Effector memory CD8-positive, alpha-beta T cell (primary cell): ENCODE measurements at regions not wholly inside any gene's neighbourhood (a gene's known extent, or its start where the extent isn't known, plus 50 kb on each side); places are given as distances from the start of the nearest gene placed in this dataset.

Experiments used
- ATAC-seq: fragments of 150-1000 bp; cut with Tn5 transposase; replicated peaks from 2 replicates; pipeline ENCODE4 v1.10.0; 2021; ENCODE audit warnings: mild to moderate bottlenecking, moderate library complexity
- DNase-seq, 3 experiments: peaks; one replicate each; pipeline ENCODE4 v3.0.0; 2021
- H3K27ac Mint-ChIP-seq, 2 donors: one replicate each; pipeline ENCODE4 v1.8.0; 2022; ENCODE audit warnings: mild to moderate bottlenecking in 2 of 2, mixed read lengths in 2 of 2, moderate library complexity in 2 of 2
- H3K27me3 Mint-ChIP-seq, 2 donors: one replicate each; pipeline ENCODE4 v1.8.0; 2022; ENCODE audit warnings: mixed read lengths in 2 of 2
- H3K36me3 Mint-ChIP-seq: one replicate; pipeline ENCODE4 v1.8.0; 2022; ENCODE audit warnings: mild to moderate bottlenecking, moderate library complexity, mixed read lengths; ENCODE audit not compliant: insufficient read depth
- H3K4me1 Mint-ChIP-seq, 2 donors: one replicate each; pipeline ENCODE4 v1.8.0; 2022; ENCODE audit warnings: low read depth in 2 of 2, mixed read lengths in 2 of 2
- H3K4me3 Mint-ChIP-seq, 2 donors: one replicate each; pipeline ENCODE4 v1.8.0; 2022; ENCODE audit warnings: mild to moderate bottlenecking in 2 of 2, mixed read lengths in 2 of 2, moderate library complexity in 2 of 2
- H3K9me3 Mint-ChIP-seq, 2 donors: one replicate each; pipeline ENCODE4 v1.8.0; 2022; ENCODE audit warnings: mixed read lengths in 2 of 2

- H3K27me3 Mint-ChIP-seq = no peaks in the 10 kb centered on the region
- H3K4me1 Mint-ChIP-seq = peaks cover 14 to 22% of the 10 kb centered on the region in 2 donors
- H3K4me3 Mint-ChIP-seq = peak overlapping the region; percentile 47 to 70
- ATAC-seq (no peak), DNase-seq (no peak)
- H3K27ac Mint-ChIP-seq = peak overlapping the region; percentile 41 to 85
- no peaks in the 10 kb centered on the region for H3K36me3 Mint-ChIP-seq
- H3K9me3 Mint-ChIP-seq = no peaks in the 10 kb centered on the region
Measured at GRCh38 chr2:101622210-101623030, 75.1 kb upstream of the MAP4K4 start.

GRCh38 chr2:101619191-101619591 is 78.3 kb upstream of the MAP4K4 start:
- H3K27me3 Mint-ChIP-seq = no peaks in the 10 kb centered on the region
- no peaks in the 10 kb centered on the region for H3K9me3 Mint-ChIP-seq
- H3K4me3 Mint-ChIP-seq = no peak overlapping the region
- DNase-seq = no peak
- ATAC-seq = no peak
- no peak overlapping the region for H3K27ac Mint-ChIP-seq
- peaks cover 14 to 22% of the 10 kb centered on the region in 2 donors for H3K4me1 Mint-ChIP-seq
- H3K36me3 Mint-ChIP-seq = no peaks in the 10 kb centered on the region

- no peak for ATAC-seq
- H3K4me1 Mint-ChIP-seq = peaks cover 4 to 15% of the 10 kb centered on the region in 2 donors
- no peaks in the 10 kb centered on the region for H3K36me3 Mint-ChIP-seq
- no peaks in the 10 kb centered on the region for H3K9me3 Mint-ChIP-seq
- no peak for DNase-seq
- no peak overlapping the region for H3K27ac Mint-ChIP-seq
- no peak overlapping the region for H3K4me3 Mint-ChIP-seq
- H3K27me3 Mint-ChIP-seq = no peaks in the 10 kb centered on the region
Measured at GRCh38 chr2:101617796-101618195, 79.7 kb upstream of the MAP4K4 start.

DNA sequence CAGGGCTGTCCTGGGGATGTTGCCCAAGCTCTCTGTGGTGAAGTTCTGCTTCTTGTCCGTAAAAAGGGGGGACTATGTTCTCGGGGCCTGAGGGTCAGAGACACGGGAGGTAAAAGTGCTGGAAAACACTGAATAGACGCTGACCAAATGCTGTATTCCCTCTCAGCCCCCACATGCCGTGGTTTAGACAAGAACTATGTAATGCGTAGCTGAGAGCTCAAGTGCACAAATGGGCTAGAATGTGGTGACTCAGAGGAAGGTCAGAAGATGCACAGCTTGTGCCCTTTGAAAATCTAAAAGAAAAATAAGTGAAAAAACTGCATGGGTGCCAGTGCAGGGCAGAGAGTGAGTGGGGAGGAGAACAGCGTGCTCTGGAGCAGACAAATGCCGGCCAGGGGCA is 80.3 kb upstream of the MAP4K4 start:
- Mint-ChIP-seq H3K9me3 (no peaks in the 10 kb centered on the region), H3K27me3 (no peaks in the 10 kb centered on the region), H3K4me3 (no peak overlapping the region), H3K4me1 (peaks cover 0 to 9% of the 10 kb centered on the region in 2 donors), H3K36me3 (no peaks in the 10 kb centered on the region), H3K27ac (no peak overlapping the region)
- ATAC-seq (no peak), DNase-seq (no peak)

GRCh38 chr2:101614127-101614759 is 83.3 kb upstream of the MAP4K4 start:
- ATAC-seq = no peak
- Mint-ChIP-seq H3K4me1 (no peaks in the 10 kb centered on the region), H3K27me3 (peaks cover 0 to 4% of the 10 kb centered on the region in 2 donors), H3K36me3 (no peaks in the 10 kb centered on the region), H3K4me3 (no peak overlapping the region), H3K27ac (no peak overlapping the region), H3K9me3 (no peaks in the 10 kb centered on the region)
- DNase-seq = no peak

DNA sequence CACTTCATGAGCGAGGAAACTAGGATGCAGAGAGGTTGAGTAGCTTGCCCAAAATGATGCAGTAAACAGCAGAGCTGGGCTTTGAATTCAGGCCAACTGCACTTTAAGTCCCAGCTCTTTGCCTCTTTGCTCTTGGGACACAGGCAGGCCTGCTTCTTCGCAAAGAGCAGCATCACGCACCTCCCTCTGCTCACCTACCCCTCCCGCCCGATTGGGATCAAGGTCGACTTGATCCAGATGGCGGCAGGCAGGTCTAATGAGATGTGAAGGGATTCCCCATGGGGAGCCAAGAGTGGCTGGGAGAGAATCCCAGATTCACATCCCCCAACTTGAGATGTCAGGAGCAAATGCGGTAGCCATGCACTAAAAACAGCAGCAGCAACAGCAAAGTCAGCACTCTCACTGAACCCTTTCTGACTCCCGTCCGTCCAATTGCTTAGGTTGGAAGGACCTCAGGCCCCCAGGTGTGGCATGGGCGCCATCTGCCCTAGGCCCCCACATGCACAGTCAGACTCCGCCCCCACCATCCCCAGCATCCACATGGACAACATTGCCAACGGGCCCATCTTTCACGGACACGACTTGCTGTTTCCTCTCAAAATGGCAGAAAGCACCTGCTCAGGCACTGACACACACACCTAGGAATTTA is 84.3 kb upstream of the MAP4K4 start:
- H3K4me3 Mint-ChIP-seq = no peak overlapping the region
- H3K27ac Mint-ChIP-seq = no peak overlapping the region
- DNase-seq = no peak
- no peaks in the 10 kb centered on the region for H3K4me1 Mint-ChIP-seq
- H3K27me3 Mint-ChIP-seq = peaks cover 0 to 4% of the 10 kb centered on the region in 2 donors
- no peaks in the 10 kb centered on the region for H3K36me3 Mint-ChIP-seq
- ATAC-seq = no peak
- H3K9me3 Mint-ChIP-seq = no peaks in the 10 kb centered on the region

DNA sequence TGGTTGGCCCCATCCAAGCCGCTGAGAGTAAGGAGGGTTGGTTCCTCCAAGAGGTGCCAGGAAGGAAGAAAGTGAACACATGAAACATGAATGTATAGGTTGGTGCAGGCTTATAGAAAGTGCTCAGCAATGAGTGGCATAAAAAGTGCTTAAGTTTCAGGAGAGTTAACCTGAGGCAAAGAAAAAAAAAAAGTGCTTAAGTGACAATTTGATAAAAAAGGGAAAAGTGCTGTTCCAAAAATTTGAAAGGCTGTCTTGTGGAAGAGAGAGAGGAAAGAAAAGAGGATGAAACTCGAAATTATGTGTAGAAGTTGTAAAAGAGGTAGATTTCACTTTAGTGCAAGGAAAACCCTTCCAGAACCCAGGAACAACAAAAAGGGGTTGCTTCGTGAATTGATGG is 85.5 kb upstream of the MAP4K4 start:
- no peaks in the 10 kb centered on the region for H3K36me3 Mint-ChIP-seq
- H3K9me3 Mint-ChIP-seq = no peaks in the 10 kb centered on the region
- peaks cover 0 to 4% of the 10 kb centered on the region in 2 donors for H3K27me3 Mint-ChIP-seq
- H3K27ac Mint-ChIP-seq = no peak overlapping the region
- DNase-seq (no peak), ATAC-seq (no peak)
- peaks cover 0 to 3% of the 10 kb centered on the region in 2 donors for H3K4me1 Mint-ChIP-seq
- no peak overlapping the region for H3K4me3 Mint-ChIP-seq

DNA sequence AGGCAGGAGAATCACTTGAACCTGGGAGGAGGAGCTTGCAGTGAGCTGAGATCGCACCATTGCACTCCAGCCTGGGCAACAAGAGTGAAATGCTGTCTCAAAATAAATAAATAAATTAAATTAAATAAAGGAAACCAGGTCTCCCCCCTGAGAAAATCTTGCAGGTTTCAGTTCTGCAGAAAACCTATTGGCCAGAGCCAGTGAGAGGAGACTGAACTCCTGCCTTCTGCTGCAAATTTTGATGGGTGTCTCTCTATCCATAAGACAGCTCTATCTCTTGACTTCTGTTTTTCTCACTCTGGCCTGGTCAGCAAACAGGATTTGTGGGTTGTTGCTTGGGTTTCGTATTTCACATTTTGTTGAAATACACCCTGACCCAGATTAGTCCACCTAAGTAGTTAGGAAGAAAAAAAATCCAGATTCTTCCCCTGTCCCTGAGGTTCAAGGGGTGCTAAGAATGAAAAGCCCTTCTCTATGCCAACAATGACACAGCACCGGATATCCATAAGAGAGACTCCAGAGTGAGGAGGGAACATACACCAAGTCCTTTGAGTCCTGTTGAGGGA is 86.7 kb upstream of the MAP4K4 start:
- no peak overlapping the region for H3K4me3 Mint-ChIP-seq

GRCh38 chr2:101609433-101609832 is 88.1 kb upstream of the MAP4K4 start:
- ATAC-seq = no peak
- H3K27me3 Mint-ChIP-seq = peaks cover 0 to 4% of the 10 kb centered on the region in 2 donors

More for the DNA sequence above, 86.7 kb upstream of the MAP4K4 start:
- peaks cover 0 to 3% of the 10 kb centered on the region in 2 donors for H3K4me1 Mint-ChIP-seq
- peaks cover 0 to 4% of the 10 kb centered on the region in 2 donors for H3K27me3 Mint-ChIP-seq
- ATAC-seq = no peak
- peaks cover 0 to 1% of the 10 kb centered on the region in 2 donors for H3K9me3 Mint-ChIP-seq
- DNase-seq = no peak
- no peak overlapping the region for H3K27ac Mint-ChIP-seq
- H3K36me3 Mint-ChIP-seq = no peaks in the 10 kb centered on the region

DNA sequence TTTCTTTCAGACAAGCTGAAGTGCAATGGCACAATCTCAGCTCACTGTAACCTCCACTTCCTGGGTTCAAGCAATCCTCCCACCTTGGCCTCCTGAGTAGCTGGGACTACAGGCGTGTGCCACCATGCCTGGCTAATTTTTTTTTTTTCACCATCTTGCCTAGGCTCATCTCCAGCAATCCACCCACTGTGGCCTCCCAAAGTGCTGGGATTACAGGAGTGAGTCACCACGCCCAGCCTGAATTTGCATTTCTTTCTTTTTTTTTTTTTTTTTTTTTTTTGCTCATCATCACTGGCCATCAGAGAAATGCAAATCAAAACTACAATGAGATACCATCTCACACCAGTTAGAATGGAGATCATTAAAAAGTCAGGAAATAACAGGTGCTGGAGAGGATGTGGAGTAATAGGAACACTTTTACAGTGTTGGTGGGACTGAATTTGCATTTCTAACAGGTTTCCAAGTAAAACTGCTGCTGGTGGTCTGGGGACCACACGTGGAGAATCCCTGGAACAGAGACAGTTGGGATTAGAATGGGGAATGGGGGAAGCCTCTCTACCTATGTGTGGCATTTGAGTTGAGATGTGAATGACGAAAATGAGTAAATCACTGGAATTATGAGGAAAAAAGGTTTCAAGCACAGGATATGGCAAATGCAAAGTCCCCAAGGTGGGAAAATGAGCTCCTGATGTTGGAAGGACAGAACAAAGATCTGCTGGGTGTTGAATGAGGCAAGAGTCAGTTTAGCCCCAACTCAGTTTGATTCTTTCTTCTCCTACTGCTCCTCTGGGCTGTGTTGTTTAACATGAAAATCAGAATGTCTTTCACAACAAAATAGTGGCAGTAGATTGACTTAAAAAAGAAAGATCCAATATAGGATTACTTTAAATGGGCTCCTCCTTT is 88.8 kb upstream of the MAP4K4 start:
- DNase-seq = no peak
- no peak for ATAC-seq
- no peak overlapping the region for H3K27ac Mint-ChIP-seq
- no peak overlapping the region for H3K4me3 Mint-ChIP-seq
- H3K36me3 Mint-ChIP-seq = no peaks in the 10 kb centered on the region
- peaks cover 0 to 1% of the 10 kb centered on the region in 2 donors for H3K9me3 Mint-ChIP-seq
- peaks cover 0 to 4% of the 10 kb centered on the region in 2 donors for H3K27me3 Mint-ChIP-seq
- H3K4me1 Mint-ChIP-seq = peaks cover 0 to 3% of the 10 kb centered on the region in 2 donors

More at GRCh38 chr2:101609433-101609832, 88.1 kb upstream of the MAP4K4 start:
- Mint-ChIP-seq H3K4me3 (no peak overlapping the region), H3K4me1 (peaks cover 0 to 3% of the 10 kb centered on the region in 2 donors), H3K9me3 (peaks cover 0 to 1% of the 10 kb centered on the region in 2 donors), H3K36me3 (no peaks in the 10 kb centered on the region), H3K27ac (no peak overlapping the region)
- DNase-seq = no peak

DNA sequence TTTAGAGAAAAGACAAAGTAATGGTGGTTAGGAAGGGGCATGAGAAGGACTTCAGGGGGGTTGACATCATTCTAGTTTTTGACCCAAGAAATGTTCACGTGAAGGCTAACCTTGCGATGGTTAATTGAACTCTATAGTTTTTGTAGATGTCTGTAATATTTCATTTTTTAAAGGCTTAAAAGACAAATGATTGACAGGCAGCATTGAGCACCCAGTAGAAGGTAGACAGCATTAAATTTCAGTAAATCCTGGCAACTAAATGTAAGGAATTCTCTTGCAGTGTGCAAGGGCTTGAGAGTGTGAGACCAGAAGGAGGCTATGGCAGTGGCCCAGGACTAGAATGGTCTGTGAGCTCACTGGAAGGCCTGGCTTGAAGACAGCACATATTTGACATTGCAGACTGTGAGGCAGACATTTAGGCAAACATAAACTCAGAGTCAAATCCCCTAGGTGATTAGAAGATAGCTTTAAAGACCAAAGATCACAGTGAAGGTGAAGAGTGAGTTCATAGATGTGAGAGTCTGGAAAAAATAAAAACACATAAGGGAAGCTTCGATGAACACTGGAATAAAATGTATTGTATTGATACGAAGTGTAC is 100.1 kb upstream of the MAP4K4 start:
- Mint-ChIP-seq H3K9me3 (no peaks in the 10 kb centered on the region), H3K36me3 (no peaks in the 10 kb centered on the region), H3K4me3 (no peak overlapping the region), H3K27ac (no peak overlapping the region), H3K27me3 (no peaks in the 10 kb centered on the region), H3K4me1 (no peaks in the 10 kb centered on the region)
- ATAC-seq = no peak
- no peak for DNase-seq

DNA sequence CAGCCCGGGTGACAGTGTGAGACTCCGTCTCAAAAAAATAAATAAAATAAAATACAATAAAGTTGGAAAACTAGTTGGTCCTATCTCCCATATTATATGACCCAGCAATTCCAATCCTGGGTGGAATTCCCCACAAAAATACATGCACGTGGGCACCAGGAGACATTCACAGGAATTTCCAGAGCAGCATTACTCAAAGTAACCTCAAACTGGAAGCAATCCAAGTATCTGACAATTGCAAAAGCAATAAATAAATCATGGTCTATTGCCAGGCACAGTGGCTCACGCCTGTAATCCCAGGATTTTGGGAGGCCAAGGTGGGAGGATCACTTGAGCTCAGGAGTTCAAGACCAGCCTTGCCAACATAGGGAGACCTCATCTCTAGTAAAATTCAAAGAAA is 101.2 kb upstream of the MAP4K4 start:
- H3K27ac Mint-ChIP-seq = no peak overlapping the region
- no peaks in the 10 kb centered on the region for H3K36me3 Mint-ChIP-seq
- ATAC-seq = no peak
- no peak for DNase-seq
- H3K27me3 Mint-ChIP-seq = no peaks in the 10 kb centered on the region
- H3K4me3 Mint-ChIP-seq = no peak overlapping the region
- no peaks in the 10 kb centered on the region for H3K9me3 Mint-ChIP-seq
- H3K4me1 Mint-ChIP-seq = no peaks in the 10 kb centered on the region
